OCI-LY3 (cell line): ENCODE measurements at regions not wholly inside any gene's neighbourhood (a gene's known extent, or its start where the extent isn't known, plus 50 kb on each side); places are given as distances from the start of the nearest gene placed in this dataset.

Experiments
- H2AFZ ChIP-seq: fragments of 200-600, 300-600 bp; shearing (Covaris generic); 2 replicates; pipeline ENCODE4 v1.6.0; 2014; ENCODE audit warnings: antibody characterized with exemption, low read depth, low read length
- H3K27ac ChIP-seq: fragments of 200-600, 300-600 bp; sonication (generic); 2 replicates; pipeline ENCODE4 v1.5.1; 2014; ENCODE audit warnings: mild to moderate bottlenecking, low read length, moderate library complexity, mixed read lengths
- H3K27me3 ChIP-seq: fragments of 200-600, 300-600 bp; sonication (generic); 2 replicates; pipeline ENCODE4 v1.6.1; 2014; ENCODE audit warnings: low read depth, low read length, mixed read lengths
- H3K36me3 ChIP-seq: fragments of 200-600, 300-600 bp; sonication (generic); replicated peaks from 2 replicates; pipeline ENCODE3; 2014; ENCODE audit warnings: low read depth, low read length, mixed read lengths
- H3K4me1 ChIP-seq: fragments of 300-600, 200-600 bp; sonication (generic); 2 replicates; pipeline ENCODE4 v1.6.1; 2014; ENCODE audit warnings: low read length, mixed read lengths
- H3K4me2 ChIP-seq: fragments of 200-600, 300-600 bp; sonication (generic); 2 replicates; pipeline ENCODE4 v1.6.1; 2014; ENCODE audit warnings: low read length, mixed read lengths
- H3K4me3 ChIP-seq: fragments of 300-600, 200-600 bp; sonication (generic); 2 replicates; pipeline ENCODE4 v1.5.1; 2014; ENCODE audit warnings: antibody characterized with exemption, mild to moderate bottlenecking, low read length, moderate library complexity
- H3K79me2 ChIP-seq: fragments of 300-600, 200-600 bp; shearing (Covaris generic); 2 replicates; pipeline ENCODE4 v1.6.1; 2014; ENCODE audit warnings: mild to moderate bottlenecking, low read length, mixed read lengths
- H3K9ac ChIP-seq: fragments of 300-600, 200-600 bp; shearing (Covaris generic); 2 replicates; pipeline ENCODE4 v1.6.0; 2014; ENCODE audit warnings: mild to moderate bottlenecking, low read length, moderate library complexity
- H3K9me3 ChIP-seq: fragments of 200-600, 300-600 bp; shearing (Covaris generic); 2 replicates; pipeline ENCODE4 v1.6.1; 2014; ENCODE audit warnings: low read length, mixed read lengths; ENCODE audit not compliant: insufficient read depth
- H4K20me1 ChIP-seq: fragments of 200-600, 300-600 bp; sonication (generic); 2 replicates; pipeline ENCODE4 v1.6.1; 2016; ENCODE audit warnings: low read length, mixed read lengths; ENCODE audit not compliant: insufficient read depth
- CTCF ChIP-seq: fragments of 200-600, 300-600 bp; sonication (generic); IDR thresholded peaks from 2 replicates; pipeline ENCODE4 v1.5.1; 2014; ENCODE audit warnings: antibody characterized with exemption, low read length, low read depth
- EZH2phosphoT487 ChIP-seq: fragments of 200-600 bp; shearing (Covaris generic); IDR thresholded peaks from 2 replicates; pipeline ENCODE4 v1.6.1; 2018; ENCODE audit warnings: antibody characterized with exemption, mixed run types, low read depth

DNA sequence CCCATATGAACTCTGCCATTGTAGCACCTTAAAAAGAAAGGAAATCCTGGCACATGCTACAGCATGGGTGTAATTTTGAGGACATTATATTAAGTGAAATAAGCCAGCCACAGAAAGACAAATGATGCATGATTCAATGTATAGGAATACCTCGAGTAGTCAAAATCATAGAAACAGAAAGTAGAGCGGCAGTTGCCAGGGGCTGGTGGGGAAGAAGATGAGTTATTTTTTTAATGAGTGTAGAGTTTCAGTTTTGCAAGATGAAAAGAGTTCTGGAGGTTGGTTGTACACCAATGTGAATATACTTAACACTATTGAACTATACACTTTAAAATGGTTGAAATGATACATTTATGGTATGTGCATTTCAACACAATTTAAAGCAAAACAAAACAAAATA, 133.0 kb downstream of the ZDHHC21 start:
- no peaks in the 10 kb centered on the region for H3K79me2 ChIP-seq
- H3K9ac ChIP-seq, result no peak overlapping the region
- no peak overlapping the region for H2AFZ ChIP-seq
- H3K4me1 ChIP-seq, result peaks cover 12% of the 10 kb centered on the region
- no peak overlapping the region for H3K27ac ChIP-seq
- H3K4me3 ChIP-seq, result no peak overlapping the region
- TF ChIP-seq CTCF, result no peak
- TF ChIP-seq EZH2phosphoT487, result no peak
- no peaks in the 10 kb centered on the region for H4K20me1 ChIP-seq
- H3K27me3 ChIP-seq, result 0 out of 2 replicates have a peak, but pooled peaks cover 5% of the 10 kb centered on the region
- H3K9me3 ChIP-seq, result peaks cover 5% of the 10 kb centered on the region; the same call in 1 of the 2 replicates
- H3K4me2 ChIP-seq, result peak overlapping the region; percentile 28
- no peaks in the 10 kb centered on the region for H3K36me3 ChIP-seq

- Histone ChIP-seq H3K9me3 (peaks cover 5% of the 10 kb centered on the region; the same call in 1 of the 2 replicates), H4K20me1 (no peaks in the 10 kb centered on the region), H3K27ac (no peak overlapping the region), H3K9ac (no peak overlapping the region), H3K79me2 (no peaks in the 10 kb centered on the region), H2AFZ (no peak overlapping the region), H3K4me1 (peaks cover 3% of the 10 kb centered on the region), H3K27me3 (no peaks in the 10 kb centered on the region), H3K4me2 (no peak overlapping the region), H3K36me3 (no peaks in the 10 kb centered on the region), H3K4me3 (no peak overlapping the region)
- TF ChIP-seq CTCF (no peak), EZH2phosphoT487 (no peak)
These were observed 138.3 kb downstream of the ZDHHC21 start for GRCh38 chr9:14554886-14555285.

- no peak overlapping the region for H3K4me3 ChIP-seq
- H3K79me2 ChIP-seq, result no peaks in the 10 kb centered on the region
- TF ChIP-seq EZH2phosphoT487 (no peak), CTCF (no peak)
- H3K4me2 ChIP-seq, result no peak overlapping the region
- H3K4me1 ChIP-seq, result no peaks in the 10 kb centered on the region
- no peak overlapping the region for H3K9ac ChIP-seq
- H3K27me3 ChIP-seq, result 0 out of 2 replicates have a peak, but pooled peaks cover 8% of the 10 kb centered on the region
- no peak overlapping the region for H3K27ac ChIP-seq
- no peaks in the 10 kb centered on the region for H4K20me1 ChIP-seq
- no peaks in the 10 kb centered on the region for H3K9me3 ChIP-seq
- no peak overlapping the region for H2AFZ ChIP-seq
- H3K36me3 ChIP-seq, result no peaks in the 10 kb centered on the region
These were observed 145.8 kb downstream of the ZDHHC21 start for GRCh38 chr9:14547245-14548060.

- H3K4me2 ChIP-seq, result no peak overlapping the region
- H3K9ac ChIP-seq, result no peak overlapping the region
- no peak overlapping the region for H2AFZ ChIP-seq
- H4K20me1 ChIP-seq, result no peaks in the 10 kb centered on the region
- 0 out of 2 replicates have a peak, but pooled peaks cover 8% of the 10 kb centered on the region for H3K27me3 ChIP-seq
- no peaks in the 10 kb centered on the region for H3K9me3 ChIP-seq
- no peaks in the 10 kb centered on the region for H3K79me2 ChIP-seq
- no peak overlapping the region for H3K4me3 ChIP-seq
- no peaks in the 10 kb centered on the region for H3K36me3 ChIP-seq
- H3K27ac ChIP-seq, result no peak overlapping the region
- no peaks in the 10 kb centered on the region for H3K4me1 ChIP-seq
- TF ChIP-seq EZH2phosphoT487 (no peak), CTCF (no peak)
These were observed 146.5 kb downstream of the ZDHHC21 start for GRCh38 chr9:14546693-14547092.
